Fibroblast of lung (primary cell): ENCODE measurements at regions not wholly inside any gene's neighbourhood (a gene's known extent, or its start where the extent isn't known, plus 50 kb on each side); places are given as distances from the start of the nearest gene placed in this dataset.

Experiments used
- DNase-seq, 2 donors: peaks; one replicate each; pipeline versions ENCODE4 v3.0.0 to v3.0.0-alpha.2; 2010; ENCODE audit warnings: low read depth in 2 of 2
- H2AFZ ChIP-seq: 2 replicates; pipeline ENCODE4 v1.5.1; 2012; ENCODE audit warnings: low read length, control low read depth, inconsistent platforms
- H3K27ac ChIP-seq: 2 replicates; pipeline ENCODE4 v1.5.1; 2011; ENCODE audit warnings: low read length, control low read depth; ENCODE audit not compliant: insufficient read depth
- H3K27me3 ChIP-seq: 2 replicates; pipeline ENCODE4 v1.5.1; 2011; ENCODE audit warnings: mild to moderate bottlenecking, low read length; ENCODE audit not compliant: control insufficient read depth, insufficient read depth
- H3K36me3 ChIP-seq: 2 replicates; pipeline ENCODE4 v1.5.1; 2011; ENCODE audit warnings: low read length; ENCODE audit not compliant: control insufficient read depth, insufficient read depth
- H3K4me1 ChIP-seq: 2 replicates; pipeline ENCODE4 v1.5.1; 2011; ENCODE audit warnings: low read length; ENCODE audit not compliant: control insufficient read depth, insufficient read depth; ENCODE audit errors: extremely low read depth
- H3K4me2 ChIP-seq: 2 replicates; pipeline ENCODE4 v1.5.1; 2011; ENCODE audit warnings: low read length, control low read depth; ENCODE audit not compliant: insufficient read depth; ENCODE audit errors: extremely low read depth
- H3K4me3 ChIP-seq, 4 experiments: fragments of 200-600 bp in 1 of 4; sonication (generic) in 1 of 4; replicated peaks in 1 of 4; 2 replicates each; pipeline ENCODE4 v1.5.1; 2011 to 2016; ENCODE audit warnings: low read length in 4 of 4, low read depth in 3 of 4, mild to moderate bottlenecking in 3 of 4, control low read depth in 2 of 4, inconsistent platforms in 1 of 4, mixed read lengths in 1 of 4; ENCODE audit not compliant: insufficient read depth in 1 of 4; ENCODE audit errors: control extremely low read depth in 1 of 4
- H3K79me2 ChIP-seq: 2 replicates; pipeline ENCODE4 v1.5.1; 2012; ENCODE audit warnings: mild to moderate bottlenecking, low read length, inconsistent platforms; ENCODE audit not compliant: control insufficient read depth, insufficient read depth
- H3K9ac ChIP-seq: 2 replicates; pipeline ENCODE4 v1.5.1; 2011; ENCODE audit warnings: mild to moderate bottlenecking, low read length, control low read depth; ENCODE audit not compliant: insufficient read depth
- H3K9me3 ChIP-seq: 2 replicates; pipeline ENCODE4 v1.5.1; 2012; ENCODE audit warnings: low read depth, low read length; ENCODE audit not compliant: control insufficient read depth, insufficient read depth
- H4K20me1 ChIP-seq: 2 replicates; pipeline ENCODE4 v1.5.1; 2011; ENCODE audit warnings: low read length; ENCODE audit not compliant: control insufficient read depth, insufficient read depth; ENCODE audit errors: extremely low read depth
- CTCF ChIP-seq, 2 donors: IDR thresholded peaks in 1 of 2; conservative IDR thresholded peaks in 1 of 2; 1 replicate in 1 of 2; 2 replicates in 1 of 2; pipeline ENCODE4 v1.5.1; 2011 to 2012; ENCODE audit warnings: low read length in 2 of 2, control low read depth in 1 of 2, inconsistent platforms in 1 of 2, low read depth in 1 of 2, mild to moderate bottlenecking in 1 of 2
- EZH2 ChIP-seq: IDR thresholded peaks from 2 replicates; pipeline ENCODE4 v1.5.1; 2012; ENCODE audit warnings: low read length, control low read depth, mild to moderate bottlenecking; ENCODE audit errors: missing control alignments

- peaks cover 4% of the 10 kb centered on the region for H3K4me1 ChIP-seq
- no peak overlapping the region for H3K4me2 ChIP-seq
- no peaks in the 10 kb centered on the region for H4K20me1 ChIP-seq
- no peak overlapping the region for H2AFZ ChIP-seq
- H3K9ac ChIP-seq, result no peak overlapping the region
- no peaks in the 10 kb centered on the region for H3K79me2 ChIP-seq
- H3K4me3 ChIP-seq, result no peak overlapping the region
- no peak for TF ChIP-seq CTCF (conservative IDR thresholded peaks at IDR 0.05 in 1 of 2, IDR thresholded peaks at IDR 0.05 in 1 of 2; ENCODE audit: low read depth in 1 of 2, low read length in 2 of 2)
- TF ChIP-seq EZH2, result no peak
- H3K27me3 ChIP-seq, result no peaks in the 10 kb centered on the region
- no peaks in the 10 kb centered on the region for H3K9me3 ChIP-seq
- no peaks in the 10 kb centered on the region for H3K36me3 ChIP-seq
- H3K27ac ChIP-seq, result no peak overlapping the region
- no peak for DNase-seq
Measured at GRCh38 chr5:73379435-73379834, 69.1 kb downstream of the FOXD1 start.

DNA sequence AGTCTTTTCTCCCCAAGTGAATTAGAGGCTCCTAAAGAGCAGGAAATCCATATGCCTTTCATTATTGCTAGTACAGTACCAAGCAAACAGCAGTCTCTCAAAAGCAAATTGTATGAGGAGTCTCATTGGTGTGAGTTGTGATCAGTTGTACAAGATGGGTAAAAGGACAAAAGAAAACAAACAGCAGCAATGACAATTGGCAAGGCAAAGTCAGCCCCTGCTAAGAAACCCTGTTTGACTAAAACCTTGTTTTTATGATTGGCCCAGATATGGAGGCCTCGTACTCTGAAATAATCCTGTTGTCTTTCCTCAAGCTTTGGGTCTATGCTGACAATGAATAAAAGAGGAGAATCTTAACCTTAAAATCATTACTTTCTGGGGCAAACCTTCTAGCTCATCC lies 69.8 kb downstream of the FOXD1 start:
- peaks cover 7% of the 10 kb centered on the region for H3K4me1 ChIP-seq
- no peak for DNase-seq
- H4K20me1 ChIP-seq, result no peaks in the 10 kb centered on the region
- H3K4me3 ChIP-seq, result no peak overlapping the region
- TF ChIP-seq EZH2, result no peak
- no peak for TF ChIP-seq CTCF (conservative IDR thresholded peaks at IDR 0.05 in 1 of 2, IDR thresholded peaks at IDR 0.05 in 1 of 2; ENCODE audit: low read depth in 1 of 2, low read length in 2 of 2)
- H3K9me3 ChIP-seq, result no peaks in the 10 kb centered on the region
- no peaks in the 10 kb centered on the region for H3K27me3 ChIP-seq
- H3K79me2 ChIP-seq, result no peaks in the 10 kb centered on the region
- no peak overlapping the region for H3K4me2 ChIP-seq
- no peaks in the 10 kb centered on the region for H3K36me3 ChIP-seq
- no peak overlapping the region for H3K9ac ChIP-seq
- no peak overlapping the region for H3K27ac ChIP-seq
- no peak overlapping the region for H2AFZ ChIP-seq

GRCh38 chr5:73378070-73378469 lies 70.5 kb downstream of the FOXD1 start:
- TF ChIP-seq CTCF (conservative IDR thresholded peaks at IDR 0.05 in 1 of 2, IDR thresholded peaks at IDR 0.05 in 1 of 2; ENCODE audit: low read depth in 1 of 2, low read length in 2 of 2), result no peak
- TF ChIP-seq EZH2, result no peak
- H4K20me1 ChIP-seq, result no peaks in the 10 kb centered on the region
- no peak overlapping the region for H3K27ac ChIP-seq
- H3K27me3 ChIP-seq, result no peaks in the 10 kb centered on the region
- no peak overlapping the region for H3K4me3 ChIP-seq
- no peak overlapping the region for H2AFZ ChIP-seq
- H3K9ac ChIP-seq, result no peak overlapping the region
- H3K79me2 ChIP-seq, result no peaks in the 10 kb centered on the region
- H3K4me1 ChIP-seq, result peaks cover 8% of the 10 kb centered on the region
- DNase-seq, result peak in 1 of 2 donors; percentile 84
- no peaks in the 10 kb centered on the region for H3K9me3 ChIP-seq
- H3K4me2 ChIP-seq, result no peak overlapping the region
- H3K36me3 ChIP-seq, result no peaks in the 10 kb centered on the region
